Smooth muscle cell (in vitro differentiated cells): ENCODE measurements at regions not wholly inside any gene's neighbourhood (a gene's known extent, or its start where the extent isn't known, plus 50 kb on each side); places are given as distances from the start of the nearest gene placed in this dataset.

Experiments
- DNase-seq: peaks from one replicate; lab custom pipeline; 2025; ENCODE audit not compliant: unreplicated experiment; lab: John Stamatoyannopoulos, UW
- H2AFZ ChIP-seq: fragments of 200-600 bp; sonication (generic); 2 replicates; pipeline ENCODE4 v1.6.0; 2016; ENCODE audit warnings: antibody characterized with exemption, low read depth, mild to moderate bottlenecking
- H3F3A ChIP-seq: fragments of 200-600 bp; sonication (generic); 2 replicates; pipeline ENCODE4 v1.6.0; 2017; ENCODE audit warnings: antibody characterized with exemption, low read depth
- H3K27ac ChIP-seq: fragments of 200-600 bp; sonication (generic); 2 replicates; pipeline ENCODE4 v1.5.1; 2016; ENCODE audit warnings: low read depth, mild to moderate bottlenecking
- H3K27me3 ChIP-seq: fragments of 200-600 bp; sonication (generic); 2 replicates; pipeline ENCODE4 v1.6.1; 2016; ENCODE audit warnings: low read depth, mild to moderate bottlenecking
- H3K36me3 ChIP-seq: fragments of 200-600 bp; sonication (generic); 2 replicates; pipeline ENCODE4 v1.5.1; 2016; ENCODE audit warnings: low read depth
- H3K4me1 ChIP-seq: fragments of 200-600 bp; sonication (generic); 2 replicates; pipeline ENCODE4 v1.5.1; 2016; ENCODE audit warnings: low read depth
- H3K4me2 ChIP-seq: fragments of 200-600 bp; sonication (generic); 2 replicates; pipeline ENCODE4 v1.6.0; 2016; ENCODE audit warnings: mild to moderate bottlenecking
- H3K4me3 ChIP-seq: fragments of 200-600 bp; sonication (generic); 2 replicates; pipeline ENCODE4 v1.5.1; 2016; ENCODE audit warnings: mild to moderate bottlenecking
- H3K79me2 ChIP-seq: fragments of 200-600 bp; sonication (generic); 2 replicates; pipeline ENCODE4 v1.6.0; 2016; ENCODE audit warnings: low read depth, mild to moderate bottlenecking
- H3K9ac ChIP-seq: fragments of 200-600 bp; sonication (generic); 2 replicates; pipeline ENCODE4 v1.6.0; 2016; ENCODE audit warnings: low read depth
- H3K9me3 ChIP-seq: fragments of 200-600 bp; sonication (generic); replicated peaks from 2 replicates; pipeline ENCODE4 v1.5.1; 2016; ENCODE audit warnings: low read depth
- H4K20me1 ChIP-seq: fragments of 200-600 bp; sonication (generic); 2 replicates; pipeline ENCODE4 v1.6.0; 2016; ENCODE audit warnings: low read depth
- WGBS: methylation state at CpG from one replicate; pipeline ENCODE4 v1.1.7; 2016; ENCODE audit warnings: low lambda C conversion rate; 5-methylcytosine and 5-hydroxymethylcytosine counted together
- TF ChIP-seq, protein P1 (sequence below): fragments of 200-600 bp; sonication (generic); IDR thresholded peaks from 2 replicates; pipeline ENCODE4 v1.5.1; 2017; ENCODE audit warnings: borderline replicate concordance, mild to moderate bottlenecking, antibody characterized with exemption; ENCODE audit not compliant: insufficient read depth, poor library complexity, severe bottlenecking

DNA sequence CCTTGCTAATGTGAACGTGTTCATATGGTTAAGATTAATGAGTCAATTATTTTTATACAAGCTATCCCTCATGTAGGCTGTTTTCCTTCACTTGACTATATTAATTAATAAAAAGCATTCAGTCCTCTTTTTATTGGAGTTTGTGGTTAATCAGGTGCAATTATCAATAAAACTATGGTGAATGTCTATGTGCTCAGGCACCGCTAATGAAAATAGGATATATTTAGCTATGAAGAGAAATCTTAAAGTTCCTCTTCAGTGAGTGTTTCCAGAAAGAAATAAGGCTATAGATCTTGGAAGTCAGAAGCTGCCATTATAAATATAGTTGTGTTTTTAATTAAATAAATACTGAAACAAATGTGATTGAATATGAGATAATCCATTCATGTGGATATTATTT, 422.1 kb downstream of the DMAC1 start:
- Histone ChIP-seq H3K4me3 (no peak overlapping the region), H3F3A (no peaks in the 10 kb centered on the region), H3K27ac (no peak overlapping the region), H3K9me3 (no peaks in the 10 kb centered on the region), H3K4me2 (no peak overlapping the region), H4K20me1 (no peaks in the 10 kb centered on the region), H2AFZ (no peak overlapping the region), H3K27me3 (no peaks in the 10 kb centered on the region), H3K36me3 (no peaks in the 10 kb centered on the region), H3K4me1 (no peaks in the 10 kb centered on the region), H3K79me2 (no peaks in the 10 kb centered on the region), H3K9ac (no peak overlapping the region)
- 100% methylated on average over 2 of the region's 2 CpGs for WGBS
- no peak for DNase-seq
- TF ChIP-seq, protein P1, sequence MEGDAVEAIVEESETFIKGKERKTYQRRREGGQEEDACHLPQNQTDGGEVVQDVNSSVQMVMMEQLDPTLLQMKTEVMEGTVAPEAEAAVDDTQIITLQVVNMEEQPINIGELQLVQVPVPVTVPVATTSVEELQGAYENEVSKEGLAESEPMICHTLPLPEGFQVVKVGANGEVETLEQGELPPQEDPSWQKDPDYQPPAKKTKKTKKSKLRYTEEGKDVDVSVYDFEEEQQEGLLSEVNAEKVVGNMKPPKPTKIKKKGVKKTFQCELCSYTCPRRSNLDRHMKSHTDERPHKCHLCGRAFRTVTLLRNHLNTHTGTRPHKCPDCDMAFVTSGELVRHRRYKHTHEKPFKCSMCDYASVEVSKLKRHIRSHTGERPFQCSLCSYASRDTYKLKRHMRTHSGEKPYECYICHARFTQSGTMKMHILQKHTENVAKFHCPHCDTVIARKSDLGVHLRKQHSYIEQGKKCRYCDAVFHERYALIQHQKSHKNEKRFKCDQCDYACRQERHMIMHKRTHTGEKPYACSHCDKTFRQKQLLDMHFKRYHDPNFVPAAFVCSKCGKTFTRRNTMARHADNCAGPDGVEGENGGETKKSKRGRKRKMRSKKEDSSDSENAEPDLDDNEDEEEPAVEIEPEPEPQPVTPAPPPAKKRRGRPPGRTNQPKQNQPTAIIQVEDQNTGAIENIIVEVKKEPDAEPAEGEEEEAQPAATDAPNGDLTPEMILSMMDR: no peak

DNA sequence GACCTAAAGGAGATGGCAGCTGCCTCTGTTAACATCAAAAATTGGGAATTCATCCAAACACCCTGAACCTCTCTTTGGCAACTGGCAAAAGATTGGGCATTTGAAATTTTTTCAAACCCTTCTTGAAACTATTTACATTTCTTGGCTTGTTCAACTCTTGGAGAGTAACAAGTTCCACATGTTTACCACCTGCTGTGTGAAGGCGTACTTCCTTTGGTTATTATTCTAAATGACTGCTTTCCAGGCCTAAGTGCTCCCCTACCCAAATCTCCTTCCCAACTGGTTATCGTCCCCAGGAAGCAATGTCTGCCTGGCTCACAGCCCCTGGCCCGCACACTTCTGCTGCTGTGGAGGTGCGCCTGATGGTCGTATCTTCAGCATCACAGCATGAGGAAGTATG, 422.7 kb downstream of the DMAC1 start:
- H3K9ac ChIP-seq: no peak overlapping the region
- no peak overlapping the region for H3K4me2 ChIP-seq
- H3K4me1 ChIP-seq: no peaks in the 10 kb centered on the region
- TF ChIP-seq, protein P1: no peak
- H2AFZ ChIP-seq: no peak overlapping the region
- H3K79me2 ChIP-seq: no peaks in the 10 kb centered on the region
- H3K9me3 ChIP-seq: no peaks in the 10 kb centered on the region
- no peaks in the 10 kb centered on the region for H4K20me1 ChIP-seq
- H3K4me3 ChIP-seq: no peak overlapping the region
- no peaks in the 10 kb centered on the region for H3K27me3 ChIP-seq
- H3K27ac ChIP-seq: no peak overlapping the region
- H3F3A ChIP-seq: no peaks in the 10 kb centered on the region
- H3K36me3 ChIP-seq: no peaks in the 10 kb centered on the region
- no peak for DNase-seq
- WGBS: 95% methylated on average over 5 of the region's 5 CpGs

DNA sequence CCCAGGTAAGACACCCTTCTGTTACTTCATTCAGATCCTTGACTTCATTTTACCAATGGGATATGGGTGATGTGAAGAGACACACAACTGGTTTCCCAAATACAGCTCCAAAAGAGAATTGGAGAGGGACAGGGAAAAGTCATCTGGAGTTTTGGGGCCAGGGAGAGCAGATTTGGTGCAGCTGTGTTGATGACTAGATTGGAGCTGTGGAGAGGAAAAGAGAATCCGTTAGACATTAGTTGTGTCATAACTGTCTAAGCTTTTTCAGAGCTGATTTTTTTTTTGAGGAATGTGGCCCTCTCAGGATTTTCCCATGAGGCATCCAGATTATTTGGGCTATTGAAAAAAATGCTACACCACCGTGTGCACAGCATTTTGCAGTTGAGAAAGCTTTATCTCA, 423.4 kb downstream of the DMAC1 start:
- no peaks in the 10 kb centered on the region for H3K27me3 ChIP-seq
- TF ChIP-seq, protein P1: no peak
- no peaks in the 10 kb centered on the region for H3K79me2 ChIP-seq
- H3K27ac ChIP-seq: no peak overlapping the region
- H3K9me3 ChIP-seq: no peaks in the 10 kb centered on the region
- 89% methylated on average over 2 of the region's 2 CpGs for WGBS
- no peaks in the 10 kb centered on the region for H3F3A ChIP-seq
- no peaks in the 10 kb centered on the region for H3K36me3 ChIP-seq
- H2AFZ ChIP-seq: no peak overlapping the region
- no peak overlapping the region for H3K9ac ChIP-seq
- H3K4me3 ChIP-seq: no peak overlapping the region
- no peaks in the 10 kb centered on the region for H3K4me1 ChIP-seq
- H3K4me2 ChIP-seq: no peak overlapping the region
- no peak for DNase-seq
- H4K20me1 ChIP-seq: no peaks in the 10 kb centered on the region

DNA sequence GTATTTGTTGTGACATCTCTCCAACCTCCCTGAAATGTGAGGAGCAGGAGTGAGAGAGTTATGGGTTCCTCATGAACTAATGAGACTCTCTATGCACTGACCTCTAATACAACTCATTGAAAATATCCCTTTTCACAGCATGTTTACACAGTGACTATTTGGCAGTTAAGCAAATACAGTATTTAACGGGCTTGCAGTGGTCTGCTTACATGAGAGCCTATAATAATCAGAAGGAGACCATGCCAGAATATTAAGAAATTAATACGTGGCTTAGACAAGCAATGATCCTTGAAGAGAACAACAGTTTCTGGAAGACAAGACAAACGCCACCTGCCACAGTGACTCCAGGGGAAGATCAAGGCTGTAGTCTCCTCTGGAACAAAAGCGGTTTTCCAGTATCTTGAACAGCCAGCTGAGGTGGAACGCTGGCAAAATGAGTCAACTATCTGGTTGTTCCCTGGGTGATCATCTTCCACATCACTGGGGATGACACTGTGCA, 424.5 kb downstream of the DMAC1 start:
- no peaks in the 10 kb centered on the region for H3K9me3 ChIP-seq

More for the DNA sequence above, 424.5 kb downstream of the DMAC1 start:
- Histone ChIP-seq H3K27ac (no peak overlapping the region), H3K4me2 (no peak overlapping the region), H3K36me3 (no peaks in the 10 kb centered on the region), H3K27me3 (no peaks in the 10 kb centered on the region), H4K20me1 (no peaks in the 10 kb centered on the region), H3K9ac (no peak overlapping the region), H3K4me1 (no peaks in the 10 kb centered on the region), H3K4me3 (no peak overlapping the region), H3K79me2 (no peaks in the 10 kb centered on the region), H2AFZ (no peak overlapping the region), H3F3A (no peaks in the 10 kb centered on the region)
- no peak for DNase-seq
- TF ChIP-seq, protein P1: no peak
- 88% methylated on average over 5 of the region's 5 CpGs for whole genome bisulfite sequencing
